HFFc6 (cell line): ENCODE measurements at regions not wholly inside any gene's neighbourhood (a gene's known extent, or its start where the extent isn't known, plus 50 kb on each side); places are given as distances from the start of the nearest gene placed in this dataset.

Experiments
- DNase-seq: peaks from one replicate; pipeline ENCODE4 v3.0.0-alpha.2; 2018
- H3K27ac Mint-ChIP-seq: 2 replicates; pipeline ENCODE4 v1.8.0; 2020; ENCODE audit warnings: mild to moderate bottlenecking, mixed read lengths
- H3K27me3 Mint-ChIP-seq: 2 replicates; pipeline ENCODE4 v1.8.0; 2021; ENCODE audit warnings: mild to moderate bottlenecking, moderate library complexity, mixed read lengths; ENCODE audit not compliant: insufficient read depth
- H3K36me3 Mint-ChIP-seq: 2 replicates; pipeline ENCODE4 v1.8.0; 2021; ENCODE audit warnings: low read depth, mixed read lengths
- H3K4me1 Mint-ChIP-seq: 2 replicates; pipeline ENCODE4 v1.8.0; 2020; ENCODE audit warnings: low read depth, mixed read lengths
- H3K4me3 Mint-ChIP-seq: 2 replicates; pipeline ENCODE4 v1.8.0; 2020; ENCODE audit warnings: mild to moderate bottlenecking, moderate library complexity, mixed read lengths
- H3K9me3 Mint-ChIP-seq: 2 replicates; pipeline ENCODE4 v1.8.0; 2020; ENCODE audit warnings: mild to moderate bottlenecking, mixed read lengths
- TF ChIP-seq, protein P1 (sequence below): fragments of 200-600 bp; sonication (generic); IDR thresholded peaks from 2 replicates; pipeline ENCODE4 v1.5.0; 2021; ENCODE audit warnings: antibody characterized with exemption, mild to moderate bottlenecking

DNA sequence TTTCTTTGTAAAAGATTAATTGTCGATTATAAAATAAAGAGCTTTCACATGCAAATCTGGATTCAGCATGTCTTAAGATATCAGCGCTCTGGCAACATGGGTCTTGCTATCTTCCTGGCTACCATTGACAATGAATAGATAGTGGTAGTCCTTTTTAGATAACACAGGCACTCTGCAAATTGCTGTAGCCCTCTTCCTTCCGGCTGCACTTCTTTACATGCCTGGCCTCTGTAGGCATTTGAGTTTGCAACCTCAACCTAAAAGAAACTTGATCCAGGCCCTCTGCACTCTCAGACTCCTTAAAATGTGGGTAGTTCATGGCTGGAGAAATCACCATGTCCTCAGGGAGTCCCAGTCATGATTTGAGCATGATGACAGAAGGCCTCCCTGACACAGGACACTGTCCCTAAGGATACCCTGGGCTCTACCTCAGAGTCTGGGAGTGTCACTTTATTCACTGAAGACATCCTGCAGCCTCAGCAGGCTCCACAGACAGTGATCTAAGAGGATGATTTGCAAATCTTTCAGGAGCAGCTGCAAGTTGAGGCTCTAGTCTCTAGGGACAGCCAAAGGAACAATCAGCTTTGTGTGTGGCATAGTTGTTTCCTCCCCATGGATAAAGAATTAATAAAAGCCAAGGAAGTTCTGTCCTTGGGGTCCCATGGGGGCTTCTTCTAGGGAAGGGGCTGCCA is 529.4 kb downstream of the RBFOX1 start:
- Mint-ChIP-seq H3K27ac (no peak overlapping the region), H3K9me3 (peaks cover 35% of the 10 kb centered on the region), H3K4me3 (no peak overlapping the region), H3K27me3 (no peaks in the 10 kb centered on the region; the same call in 1 of the 2 replicates), H3K36me3 (no peaks in the 10 kb centered on the region; the same call in 1 of the 2 replicates), H3K4me1 (no peaks in the 10 kb centered on the region)
- DNase-seq, result no peak
- TF ChIP-seq, protein P1, sequence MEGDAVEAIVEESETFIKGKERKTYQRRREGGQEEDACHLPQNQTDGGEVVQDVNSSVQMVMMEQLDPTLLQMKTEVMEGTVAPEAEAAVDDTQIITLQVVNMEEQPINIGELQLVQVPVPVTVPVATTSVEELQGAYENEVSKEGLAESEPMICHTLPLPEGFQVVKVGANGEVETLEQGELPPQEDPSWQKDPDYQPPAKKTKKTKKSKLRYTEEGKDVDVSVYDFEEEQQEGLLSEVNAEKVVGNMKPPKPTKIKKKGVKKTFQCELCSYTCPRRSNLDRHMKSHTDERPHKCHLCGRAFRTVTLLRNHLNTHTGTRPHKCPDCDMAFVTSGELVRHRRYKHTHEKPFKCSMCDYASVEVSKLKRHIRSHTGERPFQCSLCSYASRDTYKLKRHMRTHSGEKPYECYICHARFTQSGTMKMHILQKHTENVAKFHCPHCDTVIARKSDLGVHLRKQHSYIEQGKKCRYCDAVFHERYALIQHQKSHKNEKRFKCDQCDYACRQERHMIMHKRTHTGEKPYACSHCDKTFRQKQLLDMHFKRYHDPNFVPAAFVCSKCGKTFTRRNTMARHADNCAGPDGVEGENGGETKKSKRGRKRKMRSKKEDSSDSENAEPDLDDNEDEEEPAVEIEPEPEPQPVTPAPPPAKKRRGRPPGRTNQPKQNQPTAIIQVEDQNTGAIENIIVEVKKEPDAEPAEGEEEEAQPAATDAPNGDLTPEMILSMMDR, result no peak

DNA sequence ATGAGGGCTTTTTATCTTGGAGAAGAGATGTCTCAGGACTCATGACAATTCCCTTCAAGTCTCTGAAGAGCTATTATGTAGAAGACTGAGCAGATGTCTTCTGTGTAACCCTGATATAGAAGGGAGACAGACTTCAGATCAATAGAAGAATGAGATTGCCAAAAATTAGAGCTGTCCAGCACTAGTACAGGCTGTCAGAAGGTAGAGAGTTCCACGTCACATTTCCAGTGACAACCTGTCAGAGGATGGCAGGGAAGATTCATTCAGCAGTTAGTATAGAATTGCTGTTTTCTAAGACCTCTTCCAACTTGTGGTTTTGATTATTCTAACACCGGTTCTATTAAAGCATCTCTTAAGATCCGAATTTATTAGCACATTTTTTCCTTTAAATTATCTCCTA is 520.6 kb downstream of the RBFOX1 start:
- no peaks in the 10 kb centered on the region; the same call in 1 of the 2 replicates for H3K36me3 Mint-ChIP-seq
- no peaks in the 10 kb centered on the region for H3K4me1 Mint-ChIP-seq
- H3K27ac Mint-ChIP-seq, result no peak overlapping the region
- no peak for DNase-seq
- no peaks in the 10 kb centered on the region for H3K27me3 Mint-ChIP-seq
- TF ChIP-seq, protein P1, result no peak
- no peak overlapping the region for H3K4me3 Mint-ChIP-seq
- peaks cover 47% of the 10 kb centered on the region for H3K9me3 Mint-ChIP-seq

DNA sequence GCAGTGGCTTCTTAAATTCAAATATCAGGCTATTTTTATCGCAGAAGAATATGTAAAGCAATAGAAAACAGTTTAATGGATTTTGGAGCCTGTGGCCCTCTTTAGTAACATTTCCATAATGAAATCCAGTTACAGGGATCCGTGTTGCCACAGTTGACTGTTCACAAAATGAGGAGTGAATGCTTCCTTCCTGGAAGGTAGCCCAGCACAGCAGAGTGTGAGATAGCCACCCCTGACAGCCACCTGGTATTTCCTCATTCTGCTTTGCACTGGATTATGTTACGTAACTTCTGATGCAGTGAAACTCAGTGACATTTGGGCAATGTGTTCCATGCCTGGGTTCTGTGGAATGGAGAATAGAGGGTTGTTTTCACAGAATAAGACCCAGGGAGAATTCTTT is 517.2 kb downstream of the RBFOX1 start:
- TF ChIP-seq, protein P1, result no peak
- Mint-ChIP-seq H3K36me3 (no peaks in the 10 kb centered on the region; the same call in 1 of the 2 replicates), H3K4me3 (no peak overlapping the region)

DNA sequence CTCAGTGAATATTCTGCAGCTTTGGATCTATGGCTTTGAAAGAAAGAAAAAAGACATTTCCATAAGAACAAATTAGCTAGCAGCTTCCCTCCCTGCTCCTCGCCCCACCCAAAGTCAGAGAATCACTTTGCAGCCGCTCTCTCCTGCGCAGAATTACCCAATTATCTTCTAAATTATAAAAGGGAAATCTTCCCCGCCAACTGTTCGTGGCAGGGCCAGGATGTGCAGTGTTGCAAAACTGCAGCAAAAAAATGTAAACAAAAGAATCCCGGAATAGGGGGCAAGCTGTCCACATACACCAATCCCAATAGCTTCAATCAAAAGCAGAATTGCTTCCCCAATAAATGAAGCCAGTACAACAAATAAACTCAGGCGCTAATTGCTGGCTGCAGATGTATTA is 510.6 kb downstream of the RBFOX1 start:
- H3K27ac Mint-ChIP-seq, result no peak overlapping the region
- DNase-seq, result no peak
- no peaks in the 10 kb centered on the region for H3K27me3 Mint-ChIP-seq
- H3K4me1 Mint-ChIP-seq, result no peaks in the 10 kb centered on the region
- H3K4me3 Mint-ChIP-seq, result no peak overlapping the region
- no peaks in the 10 kb centered on the region for H3K36me3 Mint-ChIP-seq
- TF ChIP-seq, protein P1, result no peak
- peaks cover 56% of the 10 kb centered on the region for H3K9me3 Mint-ChIP-seq

More for the DNA sequence above, 517.2 kb downstream of the RBFOX1 start:
- H3K4me1 Mint-ChIP-seq, result no peaks in the 10 kb centered on the region
- H3K9me3 Mint-ChIP-seq, result peaks cover 40% of the 10 kb centered on the region
- H3K27me3 Mint-ChIP-seq, result no peaks in the 10 kb centered on the region
- no peak for DNase-seq
- H3K27ac Mint-ChIP-seq, result no peak overlapping the region

DNA sequence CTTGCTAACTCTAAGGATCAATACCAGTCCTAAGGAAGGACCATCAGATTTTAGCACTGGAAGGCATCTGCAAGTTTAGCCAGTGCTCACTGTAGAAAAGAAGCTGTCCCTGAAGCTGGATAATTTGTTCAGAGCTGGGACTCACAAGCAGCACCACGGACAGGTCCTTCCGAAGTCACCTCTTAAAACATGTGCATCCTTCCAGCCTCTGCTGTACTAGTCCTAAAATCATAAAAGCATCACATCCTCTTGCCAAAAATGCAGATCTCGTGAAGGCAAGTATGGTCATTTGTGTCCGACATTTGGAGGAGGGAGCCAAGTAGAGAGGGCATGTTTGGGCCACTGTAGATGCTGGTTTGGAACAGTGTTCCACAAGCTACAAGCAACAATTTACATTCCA is 506.9 kb downstream of the RBFOX1 start:
- no peak overlapping the region for H3K4me3 Mint-ChIP-seq
- H3K27me3 Mint-ChIP-seq, result no peaks in the 10 kb centered on the region
- H3K36me3 Mint-ChIP-seq, result no peaks in the 10 kb centered on the region
- TF ChIP-seq, protein P1, result no peak
- peaks cover 61% of the 10 kb centered on the region for H3K9me3 Mint-ChIP-seq
- H3K4me1 Mint-ChIP-seq, result no peaks in the 10 kb centered on the region
- H3K27ac Mint-ChIP-seq, result no peak overlapping the region
- no peak for DNase-seq
